HPDE6-E6E7 (cell line): ENCODE measurements at regions not wholly inside any gene's neighbourhood (a gene's known extent, or its start where the extent isn't known, plus 50 kb on each side); places are given as distances from the start of the nearest gene placed in this dataset.
"Not testable (repeated sequence)": the region's sequence is repeated elsewhere in the genome, so short reads cannot be mapped to it uniquely, and the experiment has no call there.

ENCODE experiments used
- DNase-seq: peaks from one replicate; pipeline ENCODE4 v3.0.0; 2011; ENCODE audit warnings: missing footprints; ENCODE audit errors: extremely low spot score

- DNase-seq: no peak
Observed at GRCh38 chr4:101418466-101418865, 71.1 kb upstream of the PPP3CA start.

- DNase-seq: no peak
Observed at GRCh38 chr4:101418055-101418454, 70.7 kb upstream of the PPP3CA start.

- no peak for DNase-seq
Observed at GRCh38 chr4:101417046-101417445, 69.7 kb upstream of the PPP3CA start.

GRCh38 chr4:101415962-101416361 lies 68.6 kb upstream of the PPP3CA start:
- DNase-seq: no peak

- no peak for DNase-seq
Observed at GRCh38 chr4:101414496-101414895, 67.2 kb upstream of the PPP3CA start.

GRCh38 chr4:101411926-101412325 lies 64.6 kb upstream of the PPP3CA start:
- peak; percentile 11 for DNase-seq

- DNase-seq: not testable (repeated sequence)
Observed at GRCh38 chr4:101411281-101411910, 64.1 kb upstream of the PPP3CA start.

- DNase-seq: no peak
Observed at GRCh38 chr4:101400096-101400495, 52.8 kb upstream of the PPP3CA start.

- no peak for DNase-seq
Observed at GRCh38 chr4:101398807-101399206, 51.5 kb upstream of the PPP3CA start.
